Activated CD8-positive, alpha-beta T cell treated with anti-CD3 and anti-CD28 coated beads for 36 hours (primary cell): ENCODE measurements at regions not wholly inside any gene's neighbourhood (a gene's known extent, or its start where the extent isn't known, plus 50 kb on each side); places are given as distances from the start of the nearest gene placed in this dataset.

Source experiments
- ATAC-seq: fragments of 200-7000 bp; cut with Tn5 transposase; one replicate; pipeline ENCODE4 v1.10.0; 2021; ENCODE audit warnings: mild to moderate bottlenecking, moderate library complexity
- CTCF ChIA-PET: fragments of 350-600 bp; sonication (Branson Sonifier 250); formaldehyde crosslinking; loops from one replicate; lab custom pipeline; 2021; ENCODE audit warnings: antibody characterized with exemption; lab: Charles Lee
- POLR2A ChIA-PET: fragments of 350-600 bp; sonication (Branson Sonifier 250); formaldehyde crosslinking; loops from one replicate; lab custom pipeline; 2021; ENCODE audit warnings: antibody characterized with exemption; lab: Charles Lee
- DNase-seq: peaks from one replicate; pipeline ENCODE4 v3.0.0-alpha.2; 2020
- H3K27ac Mint-ChIP-seq: one replicate; pipeline ENCODE4 v1.8.0; 2021; ENCODE audit warnings: mild to moderate bottlenecking, mixed read lengths
- H3K27me3 Mint-ChIP-seq: one replicate; pipeline ENCODE4 v1.8.0; 2021; ENCODE audit warnings: mixed read lengths
- H3K36me3 Mint-ChIP-seq: one replicate; pipeline ENCODE4 v1.8.0; 2021; ENCODE audit warnings: low read depth, mixed read lengths
- H3K4me1 Mint-ChIP-seq: one replicate; pipeline ENCODE4 v1.8.0; 2021; ENCODE audit warnings: low read depth, mixed read lengths
- H3K4me3 Mint-ChIP-seq: one replicate; pipeline ENCODE4 v1.8.0; 2021; ENCODE audit warnings: mild to moderate bottlenecking, moderate library complexity, mixed read lengths
- H3K9me3 Mint-ChIP-seq: one replicate; pipeline ENCODE4 v1.8.0; 2021; ENCODE audit warnings: mixed read lengths
- CTCF ChIP-seq: fragments of 200-600 bp; IDR thresholded peaks from one replicate; pipeline ENCODE4 v1.8.0; 2022; ENCODE audit warnings: antibody characterized with exemption, mild to moderate bottlenecking
- intact Hi-C: fragments of 100-400 bp; cut with micrococcal nuclease; formaldehyde crosslinking; loops from one replicate; pipeline ENCODE4 v1.10.0; 2022

GRCh38 chr12:129959889-129960288 is 56.1 kb upstream of the TMEM132D start:
- Mint-ChIP-seq H3K27ac (no peak overlapping the region), H3K4me1 (no peaks in the 10 kb centered on the region), H3K4me3 (no peak overlapping the region), H3K27me3 (peaks cover 2% of the 10 kb centered on the region), H3K36me3 (no peaks in the 10 kb centered on the region), H3K9me3 (no peaks in the 10 kb centered on the region)
- ATAC-seq = no peak
- CTCF ChIA-PET = no interaction called here
- intact Hi-C loops = no loop called here
- TF ChIP-seq CTCF = no peak
- no peak for DNase-seq
- POLR2A ChIA-PET = no interaction called here

- H3K4me1 Mint-ChIP-seq = no peaks in the 10 kb centered on the region
- intact Hi-C loops = no loop called here
- H3K36me3 Mint-ChIP-seq = no peaks in the 10 kb centered on the region
- CTCF ChIA-PET = no interaction called here
- no peak for DNase-seq
- H3K9me3 Mint-ChIP-seq = no peaks in the 10 kb centered on the region
- no peak overlapping the region for H3K27ac Mint-ChIP-seq
- H3K27me3 Mint-ChIP-seq = peaks cover 4% of the 10 kb centered on the region
- no peak for ATAC-seq
- POLR2A ChIA-PET = no interaction called here
- TF ChIP-seq CTCF = no peak
- no peak overlapping the region for H3K4me3 Mint-ChIP-seq
Observed at GRCh38 chr12:129961091-129961490, 57.3 kb upstream of the TMEM132D start.

GRCh38 chr12:129961856-129962255 is 58.0 kb upstream of the TMEM132D start:
- TF ChIP-seq CTCF = no peak
- no peak overlapping the region for H3K27ac Mint-ChIP-seq
- ATAC-seq (no peak), DNase-seq (no peak)
- no peak overlapping the region for H3K4me3 Mint-ChIP-seq
- H3K27me3 Mint-ChIP-seq = peaks cover 4% of the 10 kb centered on the region
- intact Hi-C loops = no loop called here
- CTCF ChIA-PET = no interaction called here
- no peaks in the 10 kb centered on the region for H3K9me3 Mint-ChIP-seq
- H3K36me3 Mint-ChIP-seq = no peaks in the 10 kb centered on the region
- H3K4me1 Mint-ChIP-seq = no peaks in the 10 kb centered on the region
- POLR2A ChIA-PET = no interaction called here

- Mint-ChIP-seq H3K4me1 (no peaks in the 10 kb centered on the region), H3K27ac (no peak overlapping the region), H3K9me3 (no peaks in the 10 kb centered on the region), H3K27me3 (peaks cover 4% of the 10 kb centered on the region), H3K4me3 (no peak overlapping the region), H3K36me3 (no peaks in the 10 kb centered on the region)
- ATAC-seq (no peak), DNase-seq (no peak)
- CTCF ChIA-PET = no interaction called here
- POLR2A ChIA-PET = no interaction called here
- no peak for TF ChIP-seq CTCF
- intact Hi-C loops = no loop called here
Observed at GRCh38 chr12:129964300-129964699, 60.5 kb upstream of the TMEM132D start.

- intact Hi-C loops = no loop called here
- no peaks in the 10 kb centered on the region for H3K9me3 Mint-ChIP-seq
- ChIA-PET POLR2A (no interaction called here), CTCF (no interaction called here)
- H3K36me3 Mint-ChIP-seq = no peaks in the 10 kb centered on the region
- ATAC-seq (no peak), DNase-seq (no peak)
- TF ChIP-seq CTCF = no peak
- H3K27ac Mint-ChIP-seq = no peak overlapping the region
- peaks cover 4% of the 10 kb centered on the region for H3K27me3 Mint-ChIP-seq
- H3K4me1 Mint-ChIP-seq = no peaks in the 10 kb centered on the region
- no peak overlapping the region for H3K4me3 Mint-ChIP-seq
Observed at GRCh38 chr12:129964826-129965457, 61.1 kb upstream of the TMEM132D start.
